ENCODE measurements at regions not wholly inside any gene's neighbourhood (a gene's known extent, or its start where the extent isn't known, plus 50 kb on each side); places are given as distances from the start of the nearest gene placed in this dataset.

GRCh38 chr4:26001413-26001812, 87.4 kb downstream of the SMIM20 start:
- no peak for TF ChIP-seq CTCF (IDR thresholded peaks at IDR 0.05)
- TF ChIP-seq POLR2AphosphoS5 (IDR thresholded peaks at IDR 0.05), result no peak

All from esophagus muscularis mucosa (tissue), 3 donors.